OCI-M2 (cell line): ENCODE measurements at regions not wholly inside any gene's neighbourhood (a gene's known extent, or its start where the extent isn't known, plus 50 kb on each side); places are given as distances from the start of the nearest gene placed in this dataset.
"Not testable (repeated sequence)": the region's sequence is repeated elsewhere in the genome, so short reads cannot be mapped to it uniquely, and the experiment has no call there.

Experiments
- DNase-seq: peaks from one replicate; lab custom pipeline; 2025; ENCODE audit not compliant: unreplicated experiment; lab: John Stamatoyannopoulos, UW

DNA sequence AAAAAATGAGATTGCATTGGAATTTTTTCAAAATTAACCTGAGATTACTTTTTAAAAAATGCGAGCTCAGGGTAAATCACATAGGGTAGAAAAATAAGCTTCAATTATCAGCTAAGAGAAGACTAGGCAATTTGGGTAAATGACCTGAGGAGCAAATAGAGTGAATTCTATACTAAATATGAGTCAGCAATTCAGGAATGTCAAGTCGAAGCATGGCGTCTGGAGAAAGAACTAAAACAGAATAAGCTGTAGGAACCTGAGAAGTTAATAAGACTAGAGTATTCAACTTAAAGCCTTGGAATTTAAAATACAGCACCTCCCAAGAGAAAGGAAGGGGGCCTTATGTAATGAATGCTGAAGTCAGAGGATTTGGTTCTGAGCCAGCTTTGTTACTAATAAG is 487.0 kb downstream of the SUCLG1 start:
- no peak for DNase-seq

DNA sequence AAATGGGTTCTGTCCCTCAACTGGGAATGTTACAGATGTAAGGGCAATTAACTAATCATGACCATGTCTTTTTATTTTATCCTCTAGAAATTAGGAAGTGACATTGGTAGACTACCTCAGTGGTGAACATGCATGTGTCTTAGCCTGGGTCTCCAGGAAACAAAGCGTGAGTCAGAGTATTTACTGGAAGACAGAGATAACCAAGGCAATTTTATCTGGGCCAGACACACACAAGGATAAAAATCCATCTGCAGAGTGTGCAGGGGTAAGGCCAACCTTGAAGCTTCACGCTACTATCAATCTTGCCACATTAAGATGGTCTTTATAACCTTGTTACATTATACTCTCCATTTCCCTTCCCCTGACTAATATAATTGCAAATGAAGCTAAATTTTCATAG is 487.5 kb downstream of the SUCLG1 start:
- DNase-seq, result no peak

DNA sequence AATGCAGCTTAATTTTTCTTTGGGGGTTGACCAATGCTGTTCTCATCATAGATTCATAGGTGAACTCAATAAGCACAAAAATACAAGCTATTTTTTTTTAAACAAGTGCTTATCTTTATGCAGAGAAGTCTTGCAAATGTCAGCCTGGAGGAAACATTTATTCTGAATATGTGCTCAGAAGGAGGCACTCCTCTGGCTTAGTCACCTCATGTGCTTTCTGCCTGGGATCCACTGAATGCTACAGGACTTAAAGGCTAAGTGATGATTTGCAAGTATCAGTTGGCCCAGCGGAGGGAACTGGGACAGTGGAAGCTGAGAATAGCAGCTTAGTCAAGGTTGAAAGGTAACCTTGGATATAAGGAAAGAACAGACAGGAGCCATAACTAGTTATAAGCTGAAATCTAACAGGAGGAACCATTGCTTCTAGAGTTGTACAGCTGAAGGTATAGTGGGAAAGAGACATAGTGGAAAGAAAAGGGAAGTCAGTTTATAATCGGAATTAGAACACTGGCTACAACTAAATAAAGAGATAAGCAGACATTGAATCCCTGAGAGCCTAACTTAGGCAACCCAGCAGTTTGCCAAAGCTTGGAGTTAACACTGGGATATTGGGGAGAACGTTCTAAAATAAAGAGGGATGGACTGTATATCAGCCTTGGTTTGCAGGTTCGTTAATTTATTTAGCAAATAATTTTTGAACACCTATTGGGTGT is 488.7 kb downstream of the SUCLG1 start:
- DNase-seq, result no peak

DNA sequence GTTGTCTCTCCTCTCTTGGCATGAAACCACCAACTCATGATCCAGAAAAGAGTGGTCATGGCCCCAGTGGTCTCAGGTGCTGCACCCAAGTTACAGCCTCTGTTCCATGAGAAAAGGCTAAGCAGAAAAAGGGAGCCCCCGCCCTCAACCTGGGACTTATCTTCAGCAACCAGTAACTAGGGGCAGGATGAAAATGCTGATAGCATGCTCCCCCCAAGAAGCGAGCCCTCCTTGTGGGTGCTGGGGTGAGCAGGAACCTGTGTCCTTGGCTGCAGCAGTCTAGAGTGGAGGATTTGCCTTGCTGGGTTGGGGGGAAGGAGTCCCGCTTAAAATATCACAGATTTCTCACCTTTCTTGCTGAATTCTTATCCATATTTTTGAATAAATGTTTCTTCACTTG is 490.0 kb downstream of the SUCLG1 start:
- no peak for DNase-seq

DNA sequence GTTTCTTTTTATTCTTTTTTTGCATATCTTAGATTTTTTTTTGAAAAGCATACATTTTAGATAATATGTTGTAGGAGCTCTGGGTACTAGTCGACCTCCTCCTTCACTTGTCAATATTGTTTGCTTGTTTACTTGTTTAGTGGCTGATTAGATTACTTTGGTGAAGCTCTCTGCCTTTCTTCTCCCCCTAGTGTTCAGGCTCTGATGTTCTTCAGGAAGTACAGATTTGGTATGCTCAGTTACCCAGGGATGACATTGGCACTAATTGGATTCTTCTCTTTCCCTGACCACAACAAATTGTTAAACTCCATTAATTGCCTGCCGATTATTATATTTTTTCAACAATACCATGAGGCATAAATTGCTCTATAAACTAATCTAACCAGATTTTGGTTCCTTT is 491.2 kb downstream of the SUCLG1 start:
- no peak for DNase-seq

DNA sequence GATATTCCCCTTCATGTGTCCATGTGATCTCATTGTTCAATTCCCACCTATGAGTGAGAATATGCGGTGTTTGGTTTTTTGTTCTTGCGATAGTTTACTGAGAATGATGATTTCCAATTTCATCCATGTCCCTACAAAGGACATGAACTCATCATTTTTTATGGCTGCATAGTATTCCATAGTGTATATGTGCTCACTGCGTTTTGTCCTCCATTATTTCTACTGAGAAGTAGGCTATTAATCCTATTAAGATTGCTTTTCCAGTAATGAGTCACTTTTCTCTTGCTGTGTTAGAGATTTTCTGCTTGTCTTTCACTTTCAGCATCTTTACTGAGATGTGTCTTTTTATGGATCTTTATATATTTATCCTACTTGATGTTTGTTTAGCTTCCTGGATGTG is 492.1 kb downstream of the SUCLG1 start:
- DNase-seq, result not testable (repeated sequence)

DNA sequence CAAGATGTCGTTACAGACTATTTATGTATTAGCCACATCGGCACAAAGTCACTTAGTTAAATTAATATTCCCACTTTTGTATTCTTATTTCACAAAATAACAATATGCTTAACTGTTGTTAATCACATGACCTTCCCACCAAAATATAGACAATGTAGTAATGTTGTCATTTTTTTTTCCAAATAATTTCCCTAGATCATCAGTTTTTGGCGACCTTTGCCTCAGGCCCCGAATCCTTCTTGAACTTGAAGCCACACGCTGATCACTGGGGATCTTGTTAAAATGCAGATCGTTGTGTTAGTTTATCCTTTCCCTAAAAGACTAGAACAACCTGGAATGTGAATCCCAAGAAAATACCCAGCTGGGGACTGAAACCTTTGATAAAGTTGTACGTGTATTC is 497.6 kb downstream of the SUCLG1 start:
- no peak for DNase-seq

DNA sequence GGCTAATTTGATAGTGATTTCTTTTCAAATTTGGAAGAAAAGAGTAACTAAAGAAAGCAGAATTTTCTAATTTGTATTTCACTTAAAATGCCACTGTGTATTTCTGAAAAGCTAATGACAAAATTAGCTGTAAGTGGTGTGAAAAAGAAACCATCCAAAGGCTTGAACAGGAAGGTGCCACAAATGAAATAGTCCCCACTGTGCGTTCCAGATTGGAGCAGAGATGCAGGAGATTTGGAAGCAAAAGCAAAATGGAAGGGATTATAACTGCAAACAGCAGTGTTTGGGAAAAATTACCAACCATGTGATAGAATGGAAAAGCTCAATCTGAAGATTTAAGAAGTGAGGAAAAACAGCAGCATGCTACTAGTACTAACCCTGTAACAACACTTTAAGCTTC is 498.7 kb downstream of the SUCLG1 start:
- DNase-seq, result no peak

DNA sequence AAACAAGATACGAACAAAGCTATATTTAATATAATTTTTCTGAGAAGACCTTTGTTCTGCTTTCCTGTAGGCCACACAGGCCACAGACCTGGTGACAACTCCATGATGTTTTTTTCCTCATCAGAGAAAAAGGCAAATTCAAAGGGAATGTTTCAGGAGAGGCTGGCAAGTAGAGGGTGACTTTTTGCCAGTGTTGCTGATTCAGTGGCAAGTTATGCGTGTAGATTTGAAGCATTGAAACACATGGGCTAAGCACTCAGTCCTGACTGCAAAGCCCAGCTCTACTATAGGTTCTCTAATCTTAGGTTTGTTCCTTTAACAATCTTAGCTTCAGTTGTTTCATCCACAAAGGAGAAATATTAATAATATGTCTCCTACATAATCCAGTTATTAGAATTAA is 499.8 kb downstream of the SUCLG1 start:
- no peak for DNase-seq

DNA sequence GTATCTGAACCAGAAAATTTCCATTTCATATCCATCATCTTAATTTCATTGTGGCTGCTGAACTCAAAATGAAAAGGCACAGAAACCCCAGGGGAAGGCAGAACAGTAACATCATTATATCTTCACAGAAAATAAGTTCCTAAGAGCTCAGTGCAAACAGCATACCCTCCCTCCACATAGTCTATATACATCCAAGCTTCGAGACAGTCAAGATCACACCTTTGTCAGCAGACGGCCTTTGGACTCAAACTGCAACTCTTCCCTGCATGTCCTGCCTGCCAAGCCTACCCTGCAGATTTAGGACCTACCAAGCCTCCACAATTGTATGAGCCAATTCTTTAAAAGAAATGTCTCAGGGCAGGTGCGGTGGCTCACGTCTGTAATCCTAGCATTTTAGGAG is 502.1 kb downstream of the SUCLG1 start:
- no peak for DNase-seq

DNA sequence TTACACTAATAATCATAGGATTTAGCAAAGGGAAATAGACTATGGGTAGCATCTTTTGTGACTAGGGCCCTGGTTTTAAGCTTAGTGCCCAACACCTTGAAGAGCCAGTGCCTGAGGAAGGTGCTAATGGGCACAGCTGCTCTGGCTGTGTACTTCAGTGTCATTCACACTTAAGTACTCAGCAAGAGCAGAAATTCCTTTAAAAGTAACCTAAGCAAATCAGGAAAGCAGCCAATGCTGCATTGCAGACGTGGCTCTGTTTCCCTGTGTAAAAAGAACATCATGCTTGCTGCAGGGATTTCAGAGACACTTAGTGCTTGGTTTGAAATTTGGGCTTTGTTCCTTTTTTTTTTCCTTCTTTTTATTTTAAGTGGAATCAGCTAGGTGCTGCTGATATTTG is 505.4 kb downstream of the SUCLG1 start:
- no peak for DNase-seq

DNA sequence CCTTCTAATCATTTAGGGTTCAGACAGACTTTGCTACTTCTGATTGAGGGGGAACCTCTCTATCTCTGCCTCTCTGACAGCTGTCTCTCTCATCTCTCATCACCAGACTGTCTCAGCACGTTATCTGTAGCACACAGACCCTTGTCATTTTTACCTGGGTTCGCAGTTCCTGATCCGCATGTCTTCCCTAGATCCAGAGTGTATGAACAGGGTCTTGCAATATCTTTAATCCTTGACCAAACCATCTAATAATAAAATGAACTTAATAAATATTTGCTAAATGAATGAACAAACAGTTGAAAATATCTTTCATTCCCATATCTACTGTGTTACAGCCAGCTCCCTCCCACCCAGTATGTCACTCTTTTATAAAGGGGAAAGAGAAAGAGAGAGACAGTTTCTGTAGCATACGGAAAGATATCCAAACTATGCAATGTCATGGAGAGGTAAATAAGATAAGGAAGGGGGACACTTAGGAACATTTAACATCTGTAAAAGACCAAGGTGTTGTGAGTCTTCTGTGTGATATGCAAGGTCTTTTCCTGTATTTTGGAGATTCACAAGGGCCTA is 507.6 kb downstream of the SUCLG1 start:
- DNase-seq, result no peak

DNA sequence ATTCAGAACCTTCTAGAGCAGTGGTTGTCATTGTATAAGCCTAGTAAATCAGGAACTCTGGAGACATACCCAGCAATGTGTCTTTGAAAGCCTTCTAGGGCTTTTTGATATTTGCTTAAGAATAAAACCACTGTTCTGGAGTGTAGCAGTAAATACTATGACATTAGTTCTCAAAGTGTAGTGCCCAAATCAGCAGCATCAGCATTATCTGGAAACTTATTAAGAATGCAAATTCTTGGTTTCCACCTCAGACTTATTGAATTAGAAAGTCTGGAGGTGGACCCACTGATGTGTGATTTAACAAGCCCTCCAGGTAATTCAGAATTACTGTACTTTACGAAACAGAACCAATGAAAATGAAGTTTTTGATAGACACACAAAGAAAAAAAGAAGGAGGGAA is 509.7 kb downstream of the SUCLG1 start:
- DNase-seq, result no peak

DNA sequence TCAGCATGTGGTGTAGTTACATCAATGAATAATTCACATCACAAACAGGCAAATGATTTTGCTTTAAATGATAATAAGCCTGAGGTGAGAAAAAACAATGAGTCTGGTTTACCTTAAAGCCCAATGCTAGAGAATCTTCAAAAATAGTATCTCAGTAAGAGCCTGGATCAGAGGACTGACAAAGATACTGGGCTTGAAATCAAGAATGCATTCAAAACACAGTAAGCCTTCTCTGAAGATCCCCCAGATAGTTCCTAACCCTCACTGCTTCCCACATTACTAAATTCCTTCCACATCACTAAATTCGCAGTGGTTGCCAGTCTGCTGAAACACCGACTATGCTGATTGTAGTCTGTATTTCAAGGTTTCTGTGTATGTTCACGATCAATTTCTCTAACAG is 514.9 kb downstream of the SUCLG1 start:
- no peak for DNase-seq

DNA sequence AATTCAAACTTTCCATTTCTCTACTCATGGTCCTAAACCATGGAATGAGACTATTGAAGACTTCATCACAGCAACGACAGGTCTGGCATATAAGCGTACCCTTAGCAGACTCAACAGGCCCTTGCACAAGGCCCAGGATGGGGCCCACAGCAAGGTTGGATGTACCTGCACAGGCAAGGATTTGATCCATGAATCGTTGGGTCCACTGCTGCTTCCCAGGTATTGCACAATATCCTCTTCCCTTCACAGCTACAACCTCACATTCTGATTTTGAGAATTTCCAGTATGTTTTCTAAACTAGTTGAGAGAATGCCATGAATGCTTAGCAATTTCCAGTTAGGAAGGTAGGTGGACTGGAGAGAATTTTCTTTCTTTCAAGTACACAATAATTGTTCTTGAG is 515.8 kb downstream of the SUCLG1 start:
- no peak for DNase-seq

DNA sequence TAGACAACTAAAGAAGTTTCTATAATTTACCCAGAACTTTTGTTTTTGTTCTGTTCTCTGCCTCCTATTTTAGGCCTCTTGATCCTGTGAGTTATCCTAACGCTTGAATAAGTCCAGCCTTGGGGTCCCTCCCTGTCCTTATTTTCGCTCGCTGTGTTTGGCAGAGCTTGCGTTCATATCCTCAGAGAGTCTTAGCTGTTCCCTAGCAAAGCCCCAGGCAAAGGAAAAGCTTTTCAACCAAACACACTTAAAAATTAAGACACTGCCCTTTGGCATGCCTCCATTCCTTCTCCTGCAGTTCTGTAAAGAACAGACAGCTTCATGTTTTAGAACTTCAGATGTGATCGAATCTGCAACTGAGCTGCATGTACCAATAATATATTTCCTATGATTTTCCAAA is 517.2 kb downstream of the SUCLG1 start:
- no peak for DNase-seq

DNA sequence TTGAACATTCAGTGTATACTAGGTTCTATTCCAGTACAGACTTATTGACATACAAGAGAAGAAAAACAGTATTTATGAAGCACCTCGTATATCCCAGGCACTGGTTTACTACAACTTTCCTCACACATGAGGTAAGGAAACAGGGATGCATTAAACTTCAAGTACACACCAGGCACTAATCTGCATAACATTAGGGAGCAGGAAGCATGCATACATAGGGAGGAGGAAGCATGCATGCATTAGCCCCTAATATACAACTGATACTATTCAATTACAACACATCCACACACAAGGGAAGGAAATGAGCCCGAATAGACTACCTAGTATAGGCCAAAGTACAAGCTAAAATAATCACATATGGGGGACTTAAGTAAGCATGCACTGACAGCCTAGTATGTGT is 525.3 kb downstream of the SUCLG1 start:
- no peak for DNase-seq

DNA sequence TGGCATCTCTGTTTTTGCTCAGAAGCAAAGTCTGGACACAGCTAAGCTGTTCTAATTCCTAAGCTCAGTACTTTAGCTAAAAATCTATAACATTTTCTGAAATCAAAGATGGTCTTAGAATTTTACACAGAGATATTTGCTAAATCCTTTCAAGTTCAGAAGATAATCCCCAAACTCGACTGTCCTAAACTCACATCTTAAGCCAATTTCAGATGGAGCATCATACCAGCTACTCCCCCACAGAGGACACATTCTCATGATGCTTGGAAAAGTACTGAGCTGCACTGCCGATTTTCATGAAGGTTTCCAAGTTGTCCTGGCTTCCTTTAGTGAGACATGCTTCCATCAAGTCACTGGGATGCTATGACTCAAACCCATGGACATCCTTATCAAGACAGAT is 535.5 kb downstream of the SUCLG1 start:
- DNase-seq, result no peak

DNA sequence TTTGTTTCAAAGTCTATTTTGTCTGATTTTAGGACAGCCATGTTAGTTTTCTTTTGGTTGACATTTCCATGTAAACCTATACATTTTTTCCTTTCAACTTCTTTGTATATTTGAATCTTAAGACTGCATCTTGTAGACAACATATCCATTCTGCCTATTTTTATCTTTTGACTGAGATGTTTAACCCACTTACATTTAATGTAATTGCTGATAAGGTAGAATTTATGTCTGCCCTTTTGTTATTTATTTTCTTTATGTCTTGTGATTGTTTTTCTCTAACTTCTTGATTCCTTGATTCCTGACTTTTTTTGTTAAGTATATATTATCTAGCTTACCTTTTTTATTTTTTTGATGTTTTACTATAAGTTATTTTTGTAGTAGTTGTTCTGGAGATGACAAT is 542.5 kb downstream of the SUCLG1 start:
- DNase-seq, result no peak

DNA sequence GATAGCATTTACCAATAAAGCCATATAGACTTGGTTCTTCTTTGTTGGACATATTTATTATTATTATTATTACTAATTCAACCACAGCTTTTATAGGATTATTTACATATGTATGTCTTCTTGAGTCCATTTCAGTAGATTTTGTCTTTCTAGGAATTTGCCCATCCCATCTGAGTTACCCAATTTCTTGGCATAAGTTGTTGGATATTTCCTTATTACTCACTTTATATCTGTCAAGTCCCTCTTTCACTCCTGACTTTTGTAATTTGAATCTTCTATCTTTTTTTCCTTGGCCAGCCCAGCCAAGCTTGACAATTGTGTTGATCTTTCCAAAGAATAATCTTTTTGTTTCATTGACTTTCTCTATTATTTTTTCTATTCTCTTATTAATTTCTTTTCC is 543.7 kb downstream of the SUCLG1 start:
- DNase-seq, result no peak

DNA sequence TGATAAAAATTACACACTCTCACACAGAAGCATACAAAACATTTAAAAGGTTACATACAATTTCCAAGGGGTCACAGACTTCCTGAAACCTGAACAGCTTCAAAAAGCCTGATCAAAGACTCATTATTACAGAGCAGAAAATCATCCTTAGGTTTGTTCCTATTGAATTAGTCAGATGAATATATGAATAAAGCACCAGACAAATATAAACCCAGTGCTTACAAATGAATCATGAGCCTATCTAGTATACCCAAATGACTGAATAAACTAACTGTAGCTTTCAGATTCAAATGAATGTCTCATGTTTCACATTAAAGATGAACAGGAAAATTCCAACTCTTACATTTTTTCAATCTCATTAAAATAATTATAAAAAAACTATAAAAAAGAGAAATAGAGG is 550.3 kb downstream of the SUCLG1 start:
- DNase-seq, result no peak

DNA sequence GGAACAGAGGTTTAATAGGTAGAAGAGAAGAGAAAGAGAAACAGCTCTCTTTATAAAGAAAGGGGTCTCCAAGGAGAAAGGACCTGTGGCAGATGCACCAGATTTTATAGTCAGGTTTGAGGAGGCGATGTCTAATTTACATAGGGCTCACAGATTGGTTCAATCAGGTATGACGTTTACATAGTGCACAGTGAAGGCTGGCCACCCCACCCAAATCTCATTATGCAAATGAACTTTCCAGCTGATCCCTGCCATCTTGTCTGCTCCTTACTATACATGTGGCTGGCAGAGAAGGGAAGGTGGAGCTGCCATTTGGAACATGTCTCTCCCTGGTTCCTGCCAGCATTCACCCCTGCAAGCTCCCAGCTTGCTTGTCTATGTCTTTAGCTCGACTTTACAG is 557.8 kb downstream of the SUCLG1 start:
- no peak for DNase-seq

DNA sequence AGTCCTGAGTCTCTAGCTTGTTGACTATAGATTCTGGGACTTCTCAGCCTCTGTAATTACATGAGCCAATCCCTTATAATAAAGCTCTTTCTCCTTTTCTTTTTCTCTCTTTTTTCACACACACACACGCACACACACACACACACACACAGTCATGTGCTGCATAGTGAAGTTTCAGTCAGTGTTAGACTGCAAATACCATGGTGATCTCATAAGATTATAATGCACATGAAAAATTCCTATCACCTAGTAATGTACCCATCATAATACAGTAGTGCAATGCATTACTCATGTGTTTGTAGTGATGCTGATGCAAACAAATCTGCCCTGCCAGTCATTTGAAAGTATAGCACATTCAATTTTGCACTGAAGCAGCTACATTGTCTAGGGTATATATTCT is 558.2 kb downstream of the SUCLG1 start:
- no peak for DNase-seq
